Trophoblast cell (in vitro differentiated cells and primary cell): ENCODE measurements at regions not wholly inside any gene's neighbourhood (a gene's known extent, or its start where the extent isn't known, plus 50 kb on each side); places are given as distances from the start of the nearest gene placed in this dataset.

ENCODE experiments used
- DNase-seq, 2 donors: peaks; one replicate each; pipeline ENCODE4 v3.0.0-alpha.2; 2016
- H2AFZ ChIP-seq: 2 replicates; pipeline ENCODE4 v1.6.1; 2013; ENCODE audit warnings: low read length, moderate library complexity, mild to moderate bottlenecking; ENCODE audit not compliant: insufficient read depth, poor library complexity
- H2AK5ac ChIP-seq: 2 replicates; pipeline ENCODE4 v1.6.1; 2013; ENCODE audit warnings: mild to moderate bottlenecking, low read length
- H2BK120ac ChIP-seq: 2 replicates; pipeline ENCODE4 v1.6.1; 2013; ENCODE audit warnings: low read length, mild to moderate bottlenecking, moderate library complexity; ENCODE audit not compliant: insufficient read depth, poor library complexity
- H2BK12ac ChIP-seq: 2 replicates; pipeline ENCODE4 v1.6.1; 2013; ENCODE audit warnings: mild to moderate bottlenecking, low read length, moderate library complexity
- H2BK5ac ChIP-seq: 2 replicates; pipeline ENCODE4 v1.6.1; 2013; ENCODE audit warnings: low read length, low read depth, moderate library complexity, mild to moderate bottlenecking; ENCODE audit not compliant: poor library complexity
- H3K14ac ChIP-seq: 2 replicates; pipeline ENCODE4 v1.6.1; 2013; ENCODE audit warnings: mild to moderate bottlenecking, low read length
- H3K18ac ChIP-seq: 2 replicates; pipeline ENCODE4 v1.6.1; 2013; ENCODE audit warnings: mild to moderate bottlenecking, low read length
- H3K23ac ChIP-seq: 2 replicates; pipeline ENCODE4 v1.6.1; 2013; ENCODE audit warnings: low read length
- H3K27ac ChIP-seq: 2 replicates; pipeline ENCODE4 v1.5.1; 2013; ENCODE audit warnings: low read depth, mild to moderate bottlenecking, inconsistent platforms, low read length, moderate library complexity
- H3K27me3 ChIP-seq: 2 replicates; pipeline ENCODE4 v1.6.1; 2013; ENCODE audit warnings: inconsistent platforms, mild to moderate bottlenecking, low read length, moderate library complexity; ENCODE audit not compliant: insufficient read depth
- H3K36me3 ChIP-seq, 2 experiments: 1 replicate in 1 of 2; 2 replicates in 1 of 2; pipeline ENCODE4 v1.6.1; 2013; ENCODE audit warnings: low read length in 2 of 2, mild to moderate bottlenecking in 2 of 2, moderate library complexity in 1 of 2; ENCODE audit not compliant: insufficient read depth in 2 of 2, control insufficient read depth in 1 of 2
- H3K4ac ChIP-seq: 2 replicates; pipeline ENCODE4 v1.6.1; 2013; ENCODE audit warnings: low read depth, mild to moderate bottlenecking, low read length, moderate library complexity
- H3K4me1 ChIP-seq, 2 experiments: 1 replicate in 1 of 2; 2 replicates in 1 of 2; pipeline ENCODE4 v1.6.1; 2013; ENCODE audit warnings: low read length in 2 of 2, mild to moderate bottlenecking in 2 of 2, moderate library complexity in 1 of 2; ENCODE audit not compliant: insufficient read depth in 2 of 2, control insufficient read depth in 1 of 2
- H3K4me2 ChIP-seq: 2 replicates; pipeline ENCODE4 v1.6.1; 2013; ENCODE audit warnings: inconsistent platforms, mild to moderate bottlenecking, low read length, moderate library complexity
- H3K4me3 ChIP-seq: 2 replicates; pipeline ENCODE4 v1.5.1; 2013; ENCODE audit warnings: mild to moderate bottlenecking, low read depth, low read length, inconsistent platforms
- H3K79me1 ChIP-seq: one replicate; pipeline ENCODE4 v1.6.1; 2013; ENCODE audit warnings: low read length
- H3K79me2 ChIP-seq: 2 replicates; pipeline ENCODE4 v1.6.1; 2013; ENCODE audit warnings: low read length, mild to moderate bottlenecking; ENCODE audit not compliant: control insufficient read depth, insufficient read depth, poor library complexity
- H3K9ac ChIP-seq: 2 replicates; pipeline ENCODE4 v1.6.1; 2013; ENCODE audit warnings: mild to moderate bottlenecking, low read length
- H3K9me3 ChIP-seq: 2 replicates; pipeline ENCODE4 v1.6.1; 2013; ENCODE audit warnings: low read depth, mild to moderate bottlenecking, control low read depth, inconsistent platforms, low read length; ENCODE audit not compliant: insufficient read depth
- H4K12ac ChIP-seq: 2 replicates; pipeline ENCODE4 v1.6.1; 2013; ENCODE audit warnings: low read depth, mild to moderate bottlenecking, low read length, moderate library complexity
- H4K8ac ChIP-seq: 2 replicates; pipeline ENCODE4 v1.6.1; 2013; ENCODE audit warnings: low read depth, mild to moderate bottlenecking, low read length, moderate library complexity
- H4K91ac ChIP-seq: one replicate; pipeline ENCODE4 v1.6.1; 2013; ENCODE audit warnings: low read depth, mild to moderate bottlenecking, low read length, moderate library complexity
- WGBS: extraction: QIAGEN DNeasy Blood & Tissue Kit; methylation state at CpG from one replicate; pipeline ENCODE4 v1.1.7; 2013; ENCODE audit warnings: missing lambda C conversion rate; ENCODE audit not compliant: insufficient read length, insufficient coverage; ENCODE audit errors: extremely low coverage; 5-methylcytosine and 5-hydroxymethylcytosine counted together

DNA sequence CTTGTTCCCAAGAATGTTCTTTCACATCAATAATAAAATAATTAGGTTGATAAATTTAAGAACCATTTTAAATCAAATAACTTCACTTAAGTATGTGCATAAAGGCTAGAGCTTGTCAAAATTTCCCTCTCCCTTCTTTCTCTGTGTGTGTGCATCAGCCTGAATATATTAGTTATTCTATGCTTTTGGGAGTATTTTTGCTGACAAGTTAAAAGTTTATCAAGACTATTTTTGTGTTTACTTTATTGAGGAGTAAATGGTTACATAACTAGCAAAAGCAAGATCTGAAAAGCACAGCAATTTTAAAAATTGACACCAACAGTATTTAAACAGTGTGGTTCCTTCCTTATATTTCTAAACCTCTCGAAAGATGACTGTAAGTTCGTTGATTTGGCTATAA is 261.7 kb downstream of the ISL1 start:
- Histone ChIP-seq H3K4ac (no peak overlapping the region), H4K12ac (no peak overlapping the region), H2AFZ (no peak overlapping the region), H3K4me1 (peaks cover 0 to 2% of the 10 kb centered on the region in 2 experiments), H2AK5ac (no peak overlapping the region), H3K27ac (no peak overlapping the region), H3K27me3 (no peaks in the 10 kb centered on the region), H2BK12ac (no peak overlapping the region), H3K9ac (no peak overlapping the region), H3K18ac (no peak overlapping the region), H3K14ac (no peak overlapping the region), H3K23ac (no peak overlapping the region), H2BK120ac (no peak overlapping the region), H3K4me3 (no peak overlapping the region), H3K4me2 (no peak overlapping the region), H3K9me3 (peaks cover 2% of the 10 kb centered on the region), H3K36me3 (no peaks in the 10 kb centered on the region), H4K91ac (no peak overlapping the region), H4K8ac (no peak overlapping the region), H3K79me2 (no peaks in the 10 kb centered on the region), H2BK5ac (no peak overlapping the region), H3K79me1 (peaks cover 1% of the 10 kb centered on the region)
- no CpG with 5 or more reads among the region's 2 CpGs for WGBS
- no peak for DNase-seq

DNA sequence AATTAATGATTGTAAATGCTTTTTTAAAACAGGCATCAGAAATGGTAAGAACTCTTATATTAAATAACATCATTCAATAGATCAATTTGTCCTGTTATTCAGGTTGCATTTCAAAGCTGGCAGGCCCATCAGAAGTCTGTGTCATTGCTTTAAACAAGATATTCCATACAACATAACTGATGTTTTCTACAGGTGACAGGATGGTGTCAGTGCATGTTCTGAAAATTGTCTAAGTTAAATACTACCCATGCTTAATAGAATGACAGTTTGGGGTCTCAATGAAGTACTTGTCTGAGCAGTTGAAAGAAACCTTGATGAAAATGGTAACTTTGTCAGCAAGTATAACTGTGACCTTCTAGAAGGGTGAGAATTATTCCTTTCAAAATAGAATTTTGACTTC is 263.2 kb downstream of the ISL1 start:
- Histone ChIP-seq H4K12ac (no peak overlapping the region), H3K14ac (no peak overlapping the region), H3K23ac (no peak overlapping the region), H4K91ac (no peak overlapping the region), H3K27ac (no peak overlapping the region), H4K8ac (no peak overlapping the region), H2AK5ac (no peak overlapping the region), H3K18ac (no peak overlapping the region), H3K9me3 (peaks cover 2% of the 10 kb centered on the region), H3K4ac (no peak overlapping the region), H2BK120ac (no peak overlapping the region), H2AFZ (no peak overlapping the region), H2BK5ac (no peak overlapping the region), H3K4me1 (peaks cover 0 to 7% of the 10 kb centered on the region in 2 experiments), H3K4me2 (no peak overlapping the region), H2BK12ac (no peak overlapping the region), H3K79me1 (peaks cover 6% of the 10 kb centered on the region), H3K36me3 (no peaks in the 10 kb centered on the region), H3K79me2 (no peaks in the 10 kb centered on the region), H3K4me3 (no peak overlapping the region), H3K27me3 (no peaks in the 10 kb centered on the region), H3K9ac (no peak overlapping the region)
- no peak for DNase-seq

GRCh38 chr5:51650824-51651223 is 267.6 kb downstream of the ISL1 start:
- Histone ChIP-seq H3K79me1 (peaks cover 7% of the 10 kb centered on the region), H3K4me2 (no peak overlapping the region), H3K79me2 (no peaks in the 10 kb centered on the region), H3K18ac (no peak overlapping the region), H3K23ac (no peak overlapping the region), H3K36me3 (no peaks in the 10 kb centered on the region), H3K4ac (no peak overlapping the region), H3K27me3 (no peaks in the 10 kb centered on the region), H3K9me3 (peaks cover 2% of the 10 kb centered on the region), H3K4me1 (peaks cover 0 to 10% of the 10 kb centered on the region in 2 experiments), H4K8ac (no peak overlapping the region), H2BK120ac (peak overlapping the region; percentile 56), H2BK5ac (peak overlapping the region; percentile 49), H2AFZ (no peak overlapping the region), H3K9ac (no peak overlapping the region), H4K91ac (peak overlapping the region; percentile 59), H2AK5ac (no peak overlapping the region), H3K14ac (peak overlapping the region; percentile 64), H2BK12ac (peak overlapping the region; percentile 37), H3K4me3 (no peak overlapping the region), H3K27ac (peak overlapping the region; percentile 55), H4K12ac (no peak overlapping the region)
- no peak for DNase-seq
- no CpG with 5 or more reads among the region's 1 CpG for WGBS

GRCh38 chr5:51651476-51651875 is 268.2 kb downstream of the ISL1 start:
- WGBS, result no CpG with 5 or more reads among the region's 2 CpGs
- H3K79me2 ChIP-seq, result no peaks in the 10 kb centered on the region
- no peaks in the 10 kb centered on the region for H3K27me3 ChIP-seq
- H4K8ac ChIP-seq, result no peak overlapping the region
- H3K9me3 ChIP-seq, result peaks cover 2% of the 10 kb centered on the region
- H3K14ac ChIP-seq, result no peak overlapping the region
- no peak for DNase-seq
- no peak overlapping the region for H3K4me2 ChIP-seq
- H4K91ac ChIP-seq, result peak overlapping the region; percentile 59
- H3K4me3 ChIP-seq, result no peak overlapping the region
- H2AK5ac ChIP-seq, result no peak overlapping the region
- H2BK5ac ChIP-seq, result peak overlapping the region; percentile 49
- no peaks in the 10 kb centered on the region for H3K36me3 ChIP-seq
- no peak overlapping the region for H3K9ac ChIP-seq
- no peak overlapping the region for H3K18ac ChIP-seq
- H3K4me1 ChIP-seq, result peaks cover 0 to 10% of the 10 kb centered on the region in 2 experiments
- H3K4ac ChIP-seq, result no peak overlapping the region
- no peak overlapping the region for H4K12ac ChIP-seq
- H2BK12ac ChIP-seq, result no peak overlapping the region
- no peak overlapping the region for H2AFZ ChIP-seq
- no peak overlapping the region for H2BK120ac ChIP-seq
- H3K23ac ChIP-seq, result no peak overlapping the region
- H3K79me1 ChIP-seq, result peaks cover 7% of the 10 kb centered on the region
- peak overlapping the region; percentile 55 for H3K27ac ChIP-seq
